HEK293 (cell line): ENCODE measurements at regions not wholly inside any gene's neighbourhood (a gene's known extent, or its start where the extent isn't known, plus 50 kb on each side); places are given as distances from the start of the nearest gene placed in this dataset.

ENCODE experiments used
- CTCF ChIA-PET: fragments of 350-600 bp; formaldehyde crosslinking; extraction: SDS; loops from one replicate; lab custom pipeline; 2021; ENCODE audit warnings: antibody characterized with exemption; lab: Yijun Ruan, JAX
- POLR2A ChIA-PET: fragments of 300-600 bp; formaldehyde crosslinking; extraction: SDS; loops from one replicate; lab custom pipeline; 2020; ENCODE audit warnings: antibody characterized with exemption, inconsistent platforms; lab: Yijun Ruan, JAX
- H3K27ac ChIP-seq: fragments of 200-500 bp; sonication (Bioruptor generic); 2 replicates; pipeline ENCODE4 v1.5.1; 2014; ENCODE audit warnings: low read depth, low read length, control low read depth, inconsistent platforms; ENCODE audit errors: extremely low read depth
- H3K36me3 ChIP-seq, 2 experiments: fragments of 200-500 bp in 1 of 2; sonication (Bioruptor generic) in 1 of 2; 1 replicate in 1 of 2; 2 replicates in 1 of 2; pipeline ENCODE4 v1.5.1; 2014 to 2017; ENCODE audit warnings: inconsistent platforms in 2 of 2, low read length in 2 of 2; ENCODE audit not compliant: control insufficient read depth in 2 of 2, insufficient read depth in 1 of 2
- H3K4me1 ChIP-seq: fragments of 200-500 bp; sonication (Bioruptor generic); 2 replicates; pipeline ENCODE4 v1.5.1; 2014; ENCODE audit warnings: mild to moderate bottlenecking, low read length, inconsistent platforms; ENCODE audit not compliant: control insufficient read depth, insufficient read depth
- H3K4me3 ChIP-seq: 2 replicates; pipeline ENCODE4 v1.5.1; 2011; ENCODE audit warnings: low read depth, mild to moderate bottlenecking, control low read depth, low read length, moderate library complexity
- H3K9me3 ChIP-seq: fragments of 200-500 bp; sonication (Bioruptor generic); 2 replicates; pipeline ENCODE4 v1.5.1; 2014; ENCODE audit warnings: low read depth, low read length, inconsistent platforms; ENCODE audit not compliant: control insufficient read depth, insufficient read depth
- EGR2 ChIP-seq: fragments of 450-650 bp; formaldehyde crosslinking; IDR thresholded peaks from 2 replicates; pipeline ENCODE4 v1.5.1; 2016; ENCODE audit warnings: low read depth, missing biosample characterization, missing genetic modification characterization
- GLI2 ChIP-seq: fragments of 450-650 bp; formaldehyde crosslinking; IDR thresholded peaks from 2 replicates; pipeline ENCODE4; 2017; ENCODE audit warnings: missing biosample characterization, missing genetic modification characterization, low read depth, borderline replicate concordance
- GLI4 ChIP-seq: fragments of 450-650 bp; formaldehyde crosslinking; IDR thresholded peaks from 2 replicates; pipeline ENCODE4 v1.5.1; 2016; ENCODE audit warnings: missing biosample characterization, missing genetic modification characterization
- HOXD13 ChIP-seq: sonication (generic); formaldehyde crosslinking; IDR thresholded peaks from 2 replicates; pipeline ENCODE4 v1.8.0; 2022; ENCODE audit warnings: missing genetic modification reagents, borderline replicate concordance
- OVOL3 ChIP-seq: fragments of 450-650 bp; formaldehyde crosslinking; IDR thresholded peaks from 2 replicates; pipeline ENCODE4 v1.5.1; 2016; ENCODE audit warnings: missing biosample characterization, missing genetic modification characterization
- REPIN1 ChIP-seq: fragments of 450-650 bp; formaldehyde crosslinking; IDR thresholded peaks from 2 replicates; pipeline ENCODE4 v1.5.1; 2017; ENCODE audit warnings: missing biosample characterization, missing genetic modification characterization, low read depth
- TCF7L2 ChIP-seq: IDR thresholded peaks from 2 replicates; pipeline ENCODE4 v1.6.1; 2011; ENCODE audit warnings: low read depth, mild to moderate bottlenecking, inconsistent platforms, low read length, moderate library complexity, borderline replicate concordance
- TRIM28 ChIP-seq: IDR thresholded peaks from 2 replicates; pipeline ENCODE4 v1.6.1; 2011; ENCODE audit warnings: low read length, control low read depth, borderline replicate concordance
- YY2 ChIP-seq: fragments of 450-650 bp; formaldehyde crosslinking; IDR thresholded peaks from 2 replicates; pipeline ENCODE4 v1.5.1; 2016; ENCODE audit warnings: missing biosample characterization, missing genetic modification characterization
- ZFP3 ChIP-seq: fragments of 450-650 bp; formaldehyde crosslinking; IDR thresholded peaks from 2 replicates; pipeline ENCODE4 v1.5.1; 2016; ENCODE audit warnings: low read depth, missing biosample characterization, missing genetic modification characterization
- ZFP41 ChIP-seq: fragments of 450-650 bp; formaldehyde crosslinking; IDR thresholded peaks from 2 replicates; pipeline ENCODE4 v1.5.1; 2016; ENCODE audit warnings: missing biosample characterization, missing genetic modification characterization, borderline replicate concordance
- ZNF132 ChIP-seq: fragments of 450-650 bp; formaldehyde crosslinking; IDR thresholded peaks from 2 replicates; pipeline ENCODE4 v1.5.1; 2017; ENCODE audit warnings: missing biosample characterization, missing genetic modification characterization, borderline replicate concordance
- ZNF19 ChIP-seq: fragments of 450-650 bp; formaldehyde crosslinking; IDR thresholded peaks from 2 replicates; pipeline ENCODE4; 2016; ENCODE audit warnings: missing biosample characterization, missing genetic modification characterization, low read depth
- ZNF248 ChIP-seq: fragments of 450-650 bp; formaldehyde crosslinking; IDR thresholded peaks from 2 replicates; pipeline ENCODE4 v1.5.1; 2017; ENCODE audit warnings: missing biosample characterization, missing genetic modification characterization
- ZNF404 ChIP-seq: fragments of 450-650 bp; formaldehyde crosslinking; IDR thresholded peaks from 2 replicates; pipeline ENCODE4 v1.5.1; 2017; ENCODE audit warnings: missing biosample characterization, missing genetic modification characterization
- ZNF423 ChIP-seq: fragments of 450-650 bp; formaldehyde crosslinking; IDR thresholded peaks from 2 replicates; pipeline ENCODE4 v1.5.1; 2016; ENCODE audit warnings: missing biosample characterization, missing genetic modification characterization
- ZNF501 ChIP-seq: fragments of 450-650 bp; formaldehyde crosslinking; IDR thresholded peaks from 2 replicates; pipeline ENCODE4 v1.5.1; 2016; ENCODE audit warnings: missing biosample characterization, missing genetic modification characterization
- ZNF549 ChIP-seq: fragments of 450-650 bp; IDR thresholded peaks from 2 replicates; pipeline ENCODE4 v1.5.1; 2018; ENCODE audit warnings: missing biosample characterization, missing genetic modification characterization, mild to moderate bottlenecking, inconsistent platforms, moderate library complexity
- ZNF560 ChIP-seq: fragments of 450-650 bp; formaldehyde crosslinking; IDR thresholded peaks from 2 replicates; pipeline ENCODE4 v1.5.1; 2017; ENCODE audit warnings: missing biosample characterization, missing genetic modification characterization, borderline replicate concordance
- ZNF654 ChIP-seq: fragments of 450-650 bp; formaldehyde crosslinking; IDR thresholded peaks from 2 replicates; pipeline ENCODE4 v1.5.1; 2016; ENCODE audit warnings: low read depth, missing biosample characterization, missing genetic modification characterization
- ZNF658 ChIP-seq: fragments of 450-650 bp; formaldehyde crosslinking; IDR thresholded peaks from 2 replicates; pipeline ENCODE4; 2016; ENCODE audit warnings: missing biosample characterization, missing genetic modification characterization
- ZNF670 ChIP-seq: fragments of 450-650 bp; formaldehyde crosslinking; IDR thresholded peaks from 2 replicates; pipeline ENCODE4 v1.5.1; 2016; ENCODE audit warnings: missing biosample characterization, missing genetic modification characterization, low read depth
- ZNF707 ChIP-seq: fragments of 450-650 bp; formaldehyde crosslinking; IDR thresholded peaks from 2 replicates; pipeline ENCODE4 v1.5.1; 2016; ENCODE audit warnings: missing biosample characterization, missing genetic modification characterization
- ZNF768 ChIP-seq: fragments of 450-650 bp; formaldehyde crosslinking; IDR thresholded peaks from 2 replicates; pipeline ENCODE4 v1.5.1; 2018; ENCODE audit warnings: missing biosample characterization, mild to moderate bottlenecking, missing genetic modification characterization
- ZNF785 ChIP-seq: fragments of 450-650 bp; formaldehyde crosslinking; IDR thresholded peaks from 2 replicates; pipeline ENCODE4 v1.5.1; 2016; ENCODE audit warnings: missing biosample characterization, missing genetic modification characterization
- TF ChIP-seq, protein P1 (sequence below): fragments of 450-650 bp; formaldehyde crosslinking; conservative IDR thresholded peaks from 2 replicates; pipeline ENCODE4 v1.5.1; 2016; ENCODE audit warnings: low read depth, missing biosample characterization, missing genetic modification characterization
- TF ChIP-seq, protein P2 (sequence below): fragments of 450-650 bp; formaldehyde crosslinking; IDR thresholded peaks from 2 replicates; pipeline ENCODE4 v1.5.1; 2016; ENCODE audit warnings: missing biosample characterization, missing genetic modification characterization
- TF ChIP-seq, protein P3 (sequence below): fragments of 450-650 bp; formaldehyde crosslinking; IDR thresholded peaks from 2 replicates; pipeline ENCODE4 v1.5.1; 2017; ENCODE audit warnings: missing biosample characterization, missing genetic modification characterization

DNA sequence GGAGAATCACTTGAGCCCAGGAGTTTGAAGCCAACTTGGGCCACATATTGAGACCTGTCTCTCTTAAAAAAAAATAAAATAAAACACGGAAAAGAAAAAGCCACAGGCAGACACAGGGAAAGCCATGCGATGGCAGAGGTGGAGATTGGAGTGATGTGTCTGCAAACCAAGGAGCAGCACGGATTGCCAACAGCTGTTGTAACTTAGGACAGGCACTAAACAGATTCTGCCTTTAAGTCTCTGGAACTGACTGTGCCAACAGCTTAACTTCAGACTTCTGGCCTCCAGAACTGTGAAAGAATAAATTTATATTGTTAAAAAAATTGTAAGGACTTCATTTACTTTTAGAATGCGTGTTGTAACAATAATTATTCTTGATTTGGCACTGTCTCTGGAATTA, 318.5 kb upstream of the CHD1 start (continued):
- no peak for TF ChIP-seq ZNF19 (tag by site-specific recombination)
- TF ChIP-seq ZFP3: no peak
- no peak for TF ChIP-seq EGR2 (tag by site-specific recombination)
- TF ChIP-seq ZNF560: no peak
- TF ChIP-seq ZNF654 (tag by site-specific recombination): no peak
- no peak for TF ChIP-seq REPIN1 (tag by site-specific recombination)
- TF ChIP-seq ZNF707 (tag by site-specific recombination): no peak
- no peak for TF ChIP-seq TRIM28
- TF ChIP-seq ZNF423: no peak
- TF ChIP-seq, protein P1, sequence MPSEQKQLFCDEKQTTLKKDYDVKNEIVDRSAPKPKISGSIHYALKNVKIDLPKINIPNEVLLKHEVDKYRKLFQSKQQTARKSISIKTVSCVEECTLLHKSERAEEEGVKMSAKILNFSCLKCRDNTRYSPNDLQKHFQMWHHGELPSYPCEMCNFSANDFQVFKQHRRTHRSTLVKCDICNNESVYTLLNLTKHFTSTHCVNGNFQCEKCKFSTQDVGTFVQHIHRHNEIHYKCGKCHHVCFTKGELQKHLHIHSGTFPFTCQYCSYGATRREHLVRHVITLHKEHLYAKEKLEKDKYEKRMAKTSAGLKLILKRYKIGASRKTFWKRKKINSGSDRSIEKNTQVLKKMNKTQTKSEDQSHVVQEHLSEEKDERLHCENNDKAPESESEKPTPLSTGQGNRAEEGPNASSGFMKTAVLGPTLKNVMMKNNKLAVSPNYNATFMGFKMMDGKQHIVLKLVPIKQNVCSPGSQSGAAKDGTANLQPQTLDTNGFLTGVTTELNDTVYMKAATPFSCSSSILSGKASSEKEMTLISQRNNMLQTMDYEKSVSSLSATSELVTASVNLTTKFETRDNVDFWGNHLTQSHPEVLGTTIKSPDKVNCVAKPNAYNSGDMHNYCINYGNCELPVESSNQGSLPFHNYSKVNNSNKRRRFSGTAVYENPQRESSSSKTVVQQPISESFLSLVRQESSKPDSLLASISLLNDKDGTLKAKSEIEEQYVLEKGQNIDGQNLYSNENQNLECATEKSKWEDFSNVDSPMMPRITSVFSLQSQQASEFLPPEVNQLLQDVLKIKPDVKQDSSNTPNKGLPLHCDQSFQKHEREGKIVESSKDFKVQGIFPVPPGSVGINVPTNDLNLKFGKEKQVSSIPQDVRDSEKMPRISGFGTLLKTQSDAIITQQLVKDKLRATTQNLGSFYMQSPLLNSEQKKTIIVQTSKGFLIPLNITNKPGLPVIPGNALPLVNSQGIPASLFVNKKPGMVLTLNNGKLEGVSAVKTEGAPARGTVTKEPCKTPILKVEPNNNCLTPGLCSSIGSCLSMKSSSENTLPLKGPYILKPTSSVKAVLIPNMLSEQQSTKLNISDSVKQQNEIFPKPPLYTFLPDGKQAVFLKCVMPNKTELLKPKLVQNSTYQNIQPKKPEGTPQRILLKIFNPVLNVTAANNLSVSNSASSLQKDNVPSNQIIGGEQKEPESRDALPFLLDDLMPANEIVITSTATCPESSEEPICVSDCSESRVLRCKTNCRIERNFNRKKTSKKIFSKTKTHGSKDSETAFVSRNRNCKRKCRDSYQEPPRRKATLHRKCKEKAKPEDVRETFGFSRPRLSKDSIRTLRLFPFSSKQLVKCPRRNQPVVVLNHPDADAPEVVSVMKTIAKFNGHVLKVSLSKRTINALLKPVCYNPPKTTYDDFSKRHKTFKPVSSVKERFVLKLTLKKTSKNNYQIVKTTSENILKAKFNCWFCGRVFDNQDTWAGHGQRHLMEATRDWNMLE: no peak
- no peak for TF ChIP-seq ZNF549 (tag by site-specific recombination)

DNA sequence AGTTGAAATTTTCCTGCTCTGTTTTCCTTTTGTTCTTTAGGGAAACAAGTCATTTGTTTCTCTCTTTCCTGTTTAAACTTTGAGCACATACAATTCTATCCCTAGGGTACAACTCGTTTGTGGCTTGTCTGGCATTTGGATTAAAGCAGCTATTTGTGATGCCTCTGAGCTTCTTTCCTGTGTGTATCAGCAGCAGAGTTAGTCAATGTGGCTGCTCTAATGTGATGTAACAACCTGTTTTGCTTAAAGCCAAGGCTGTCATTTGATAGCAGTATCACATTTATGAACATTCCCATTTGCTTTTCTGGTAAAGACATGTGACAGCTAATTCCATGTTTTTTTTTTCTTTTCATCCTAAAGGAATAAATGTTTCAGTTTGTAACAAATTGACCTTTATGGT, 314.3 kb upstream of the CHD1 start:
- H3K4me1 ChIP-seq: no peaks in the 10 kb centered on the region
- TF ChIP-seq GLI4 (no peak), ZNF248 (no peak), YY2 (no peak), GLI2 (no peak), ZNF768 (tag by site-specific recombination) (no peak), ZNF404 (tag by site-specific recombination) (no peak), ZNF501 (tag by site-specific recombination) (no peak), ZNF658 (tag by site-specific recombination) (no peak), HOXD13 (CRISPR knock-in tag) (no peak), ZNF670 (no peak), ZNF785 (tag by site-specific recombination) (no peak), ZFP41 (no peak), TCF7L2 (no peak), ZNF132 (tag by site-specific recombination) (no peak), OVOL3 (no peak)
- TF ChIP-seq, protein P2, sequence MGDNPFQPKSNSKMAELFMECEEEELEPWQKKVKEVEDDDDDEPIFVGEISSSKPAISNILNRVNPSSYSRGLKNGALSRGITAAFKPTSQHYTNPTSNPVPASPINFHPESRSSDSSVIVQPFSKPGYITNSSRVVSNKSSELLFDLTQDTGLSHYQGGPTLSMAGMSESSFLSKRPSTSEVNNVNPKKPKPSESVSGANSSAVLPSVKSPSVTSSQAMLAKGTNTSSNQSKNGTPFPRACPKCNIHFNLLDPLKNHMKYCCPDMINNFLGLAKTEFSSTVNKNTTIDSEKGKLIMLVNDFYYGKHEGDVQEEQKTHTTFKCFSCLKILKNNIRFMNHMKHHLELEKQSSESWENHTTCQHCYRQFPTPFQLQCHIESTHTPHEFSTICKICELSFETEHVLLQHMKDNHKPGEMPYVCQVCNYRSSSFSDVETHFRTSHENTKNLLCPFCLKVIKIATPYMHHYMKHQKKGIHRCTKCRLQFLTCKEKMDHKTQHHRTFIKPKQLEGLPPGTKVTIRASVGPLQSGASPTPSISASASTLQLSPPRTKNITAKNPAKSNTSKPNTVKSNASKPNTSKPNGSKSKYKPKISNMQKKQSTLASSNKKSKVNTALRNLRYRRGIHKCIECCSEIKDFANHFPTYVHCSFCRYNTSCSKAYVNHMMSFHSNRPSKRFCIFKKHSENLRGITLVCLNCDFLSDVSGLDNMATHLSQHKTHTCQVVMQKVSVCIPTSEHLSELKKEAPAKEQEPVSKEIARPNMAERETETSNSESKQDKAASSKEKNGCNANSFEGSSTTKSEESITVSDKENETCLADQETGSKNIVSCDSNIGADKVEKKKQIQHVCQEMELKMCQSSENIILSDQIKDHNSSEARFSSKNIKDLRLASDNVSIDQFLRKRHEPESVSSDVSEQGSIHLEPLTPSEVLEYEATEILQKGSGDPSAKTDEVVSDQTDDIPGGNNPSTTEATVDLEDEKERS (tag by site-specific recombination): no peak
- TF ChIP-seq, protein P3, sequence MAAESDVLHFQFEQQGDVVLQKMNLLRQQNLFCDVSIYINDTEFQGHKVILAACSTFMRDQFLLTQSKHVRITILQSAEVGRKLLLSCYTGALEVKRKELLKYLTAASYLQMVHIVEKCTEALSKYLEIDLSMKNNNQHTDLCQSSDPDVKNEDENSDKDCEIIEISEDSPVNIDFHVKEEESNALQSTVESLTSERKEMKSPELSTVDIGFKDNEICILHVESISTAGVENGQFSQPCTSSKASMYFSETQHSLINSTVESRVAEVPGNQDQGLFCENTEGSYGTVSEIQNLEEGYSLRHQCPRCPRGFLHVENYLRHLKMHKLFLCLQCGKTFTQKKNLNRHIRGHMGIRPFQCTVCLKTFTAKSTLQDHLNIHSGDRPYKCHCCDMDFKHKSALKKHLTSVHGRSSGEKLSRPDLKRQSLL (tag by site-specific recombination): no peak
- ChIA-PET CTCF (interaction anchor here (0.5 to 0.7 kb wide), 4 partner anchors 14 to 1451 kb away, joined by 3 to 4 read pairs (median 3); no protein-coding TSS in a partner anchor), POLR2A (no interaction called here)
- H3K27ac ChIP-seq: no peak overlapping the region
- H3K9me3 ChIP-seq: no peaks in the 10 kb centered on the region
- no peak overlapping the region for H3K4me3 ChIP-seq
- H3K36me3 ChIP-seq: no peaks in the 10 kb centered on the region
